NB4 (cell line): ENCODE measurements at regions not wholly inside any gene's neighbourhood (a gene's known extent, or its start where the extent isn't known, plus 50 kb on each side); places are given as distances from the start of the nearest gene placed in this dataset.

ENCODE experiments used
- MYC ChIP-seq: IDR thresholded peaks from 2 replicates; pipeline ENCODE4 v1.6.1; 2011; ENCODE audit warnings: low read depth, low read length
- POLR2A ChIP-seq: IDR thresholded peaks from 2 replicates; pipeline ENCODE4 v1.6.1; 2011; ENCODE audit warnings: mild to moderate bottlenecking; ENCODE audit not compliant: insufficient read length; ENCODE audit errors: extremely low read depth
- TF ChIP-seq, protein P1 (sequence below): IDR thresholded peaks from one replicate; pipeline ENCODE4 v1.5.1; 2012; ENCODE audit warnings: low read depth, low read length
- TF ChIP-seq, protein P2 (sequence below): IDR thresholded peaks from 2 replicates; pipeline ENCODE4 v1.6.1; 2011; ENCODE audit warnings: low read depth, low read length

DNA sequence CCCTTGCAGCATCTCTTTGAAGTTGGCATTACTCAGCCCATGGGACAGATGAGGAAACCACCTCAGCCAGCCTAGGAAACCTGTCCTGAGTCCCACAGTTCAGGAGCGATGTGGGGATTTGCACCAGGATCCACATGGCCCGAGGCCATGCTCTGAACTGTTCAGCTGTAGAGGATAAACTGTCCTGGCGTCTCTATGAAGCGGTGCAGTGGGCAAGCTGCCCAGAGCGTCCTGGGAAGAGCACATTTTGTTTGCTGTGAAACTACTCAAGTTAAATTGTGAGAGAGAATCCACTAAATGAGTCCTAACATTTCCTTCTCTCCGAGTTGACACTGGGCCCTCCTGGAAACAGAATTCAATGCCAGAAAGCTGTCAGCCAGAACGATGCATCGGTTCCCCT lies 276.6 kb upstream of the TNRC6C start:
- TF ChIP-seq, protein P1, sequence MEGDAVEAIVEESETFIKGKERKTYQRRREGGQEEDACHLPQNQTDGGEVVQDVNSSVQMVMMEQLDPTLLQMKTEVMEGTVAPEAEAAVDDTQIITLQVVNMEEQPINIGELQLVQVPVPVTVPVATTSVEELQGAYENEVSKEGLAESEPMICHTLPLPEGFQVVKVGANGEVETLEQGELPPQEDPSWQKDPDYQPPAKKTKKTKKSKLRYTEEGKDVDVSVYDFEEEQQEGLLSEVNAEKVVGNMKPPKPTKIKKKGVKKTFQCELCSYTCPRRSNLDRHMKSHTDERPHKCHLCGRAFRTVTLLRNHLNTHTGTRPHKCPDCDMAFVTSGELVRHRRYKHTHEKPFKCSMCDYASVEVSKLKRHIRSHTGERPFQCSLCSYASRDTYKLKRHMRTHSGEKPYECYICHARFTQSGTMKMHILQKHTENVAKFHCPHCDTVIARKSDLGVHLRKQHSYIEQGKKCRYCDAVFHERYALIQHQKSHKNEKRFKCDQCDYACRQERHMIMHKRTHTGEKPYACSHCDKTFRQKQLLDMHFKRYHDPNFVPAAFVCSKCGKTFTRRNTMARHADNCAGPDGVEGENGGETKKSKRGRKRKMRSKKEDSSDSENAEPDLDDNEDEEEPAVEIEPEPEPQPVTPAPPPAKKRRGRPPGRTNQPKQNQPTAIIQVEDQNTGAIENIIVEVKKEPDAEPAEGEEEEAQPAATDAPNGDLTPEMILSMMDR = no peak
- TF ChIP-seq, protein P2, sequence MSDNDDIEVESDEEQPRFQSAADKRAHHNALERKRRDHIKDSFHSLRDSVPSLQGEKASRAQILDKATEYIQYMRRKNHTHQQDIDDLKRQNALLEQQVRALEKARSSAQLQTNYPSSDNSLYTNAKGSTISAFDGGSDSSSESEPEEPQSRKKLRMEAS = no peak
- TF ChIP-seq POLR2A = no peak
- no peak for TF ChIP-seq MYC
